ENCODE measurements at regions not wholly inside any gene's neighbourhood (a gene's known extent, or its start where the extent isn't known, plus 50 kb on each side); places are given as distances from the start of the nearest gene placed in this dataset.

DNA sequence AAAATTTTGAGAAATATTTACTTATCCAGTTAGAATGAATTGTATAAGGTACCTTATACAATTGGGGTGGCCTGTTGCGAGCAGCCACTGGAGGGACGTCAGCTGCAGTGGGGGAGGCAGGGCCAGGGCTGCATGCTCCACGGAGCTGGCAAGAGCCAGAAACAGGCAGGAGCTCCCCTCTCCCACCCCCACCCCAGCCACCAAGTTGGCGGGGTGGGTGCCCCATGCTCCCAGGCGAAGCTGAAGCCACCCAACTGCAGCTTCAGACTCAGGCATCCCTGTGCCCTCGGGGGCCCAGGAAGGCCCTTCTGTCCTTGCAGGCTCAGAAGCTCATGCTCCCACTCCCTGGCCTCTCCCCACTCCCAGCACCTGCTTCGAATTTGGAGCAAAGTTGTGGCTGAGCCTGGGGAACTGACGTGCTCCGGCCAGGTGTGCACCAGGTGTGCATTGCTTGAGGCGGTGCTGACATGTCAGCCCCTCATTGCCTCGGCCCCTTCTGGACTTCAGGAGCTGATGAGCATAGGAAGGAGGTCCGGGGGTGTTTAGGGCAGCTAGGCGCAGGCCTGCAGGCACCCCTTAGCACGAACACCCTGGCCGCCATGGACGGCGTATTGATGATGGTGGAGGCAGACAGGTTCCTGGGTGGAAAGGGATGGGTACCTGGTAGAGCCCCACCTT is 743.8 kb upstream of the GBE1 start:
- TF ChIP-seq, protein P1, sequence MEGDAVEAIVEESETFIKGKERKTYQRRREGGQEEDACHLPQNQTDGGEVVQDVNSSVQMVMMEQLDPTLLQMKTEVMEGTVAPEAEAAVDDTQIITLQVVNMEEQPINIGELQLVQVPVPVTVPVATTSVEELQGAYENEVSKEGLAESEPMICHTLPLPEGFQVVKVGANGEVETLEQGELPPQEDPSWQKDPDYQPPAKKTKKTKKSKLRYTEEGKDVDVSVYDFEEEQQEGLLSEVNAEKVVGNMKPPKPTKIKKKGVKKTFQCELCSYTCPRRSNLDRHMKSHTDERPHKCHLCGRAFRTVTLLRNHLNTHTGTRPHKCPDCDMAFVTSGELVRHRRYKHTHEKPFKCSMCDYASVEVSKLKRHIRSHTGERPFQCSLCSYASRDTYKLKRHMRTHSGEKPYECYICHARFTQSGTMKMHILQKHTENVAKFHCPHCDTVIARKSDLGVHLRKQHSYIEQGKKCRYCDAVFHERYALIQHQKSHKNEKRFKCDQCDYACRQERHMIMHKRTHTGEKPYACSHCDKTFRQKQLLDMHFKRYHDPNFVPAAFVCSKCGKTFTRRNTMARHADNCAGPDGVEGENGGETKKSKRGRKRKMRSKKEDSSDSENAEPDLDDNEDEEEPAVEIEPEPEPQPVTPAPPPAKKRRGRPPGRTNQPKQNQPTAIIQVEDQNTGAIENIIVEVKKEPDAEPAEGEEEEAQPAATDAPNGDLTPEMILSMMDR (IDR thresholded peaks at IDR 0.05), result no peak
- TF ChIP-seq POLR2A (IDR thresholded peaks at IDR 0.05), result no peak

All from testis (tissue), 2 donors.